Kidney (tissue), 13 donors: ENCODE measurements at regions not wholly inside any gene's neighbourhood (a gene's known extent, or its start where the extent isn't known, plus 50 kb on each side); places are given as distances from the start of the nearest gene placed in this dataset.
A peak's percentile ranks its signal among the peaks of the same experiment; 100 is the strongest.

ENCODE experiments used
- DNase-seq, 5 donors: peaks; one replicate each; pipeline ENCODE4 v3.0.0-alpha.2; 2013 to 2020
- FAIRE-seq: peaks from 2 replicates; lab custom pipeline; 2012; peaks lifted over from hg19 to GRCh38; lab: Jason Lieb, UNC
- H3K27ac ChIP-seq, 2 donors: one replicate each; pipeline ENCODE4 v1.7.0; 2013; ENCODE audit warnings: low read depth in 2 of 2, low read length in 2 of 2, inconsistent platforms in 1 of 2
- H3K27me3 ChIP-seq: one replicate; pipeline ENCODE4 v1.7.1; 2013; ENCODE audit warnings: low read length, inconsistent platforms; ENCODE audit not compliant: control insufficient read depth, insufficient read depth
- H3K36me3 ChIP-seq, 3 donors: one replicate each; pipeline versions ENCODE4 v1.7.0 to v1.7.1; 2013; ENCODE audit warnings: low read length in 3 of 3, control low read depth in 1 of 3, inconsistent platforms in 1 of 3; ENCODE audit not compliant: insufficient read depth in 3 of 3, control insufficient read depth in 2 of 3
- H3K4me1 ChIP-seq, 3 donors: one replicate each; pipeline versions ENCODE4 v1.7.0 to v1.7.1; 2013; ENCODE audit warnings: low read length in 3 of 3, inconsistent platforms in 1 of 3, low read depth in 1 of 3; ENCODE audit not compliant: control insufficient read depth in 2 of 3, insufficient read depth in 2 of 3
- H3K4me3 ChIP-seq, 3 donors: one replicate each; pipeline versions ENCODE4 v1.7.0 to v1.8.1; 2013; ENCODE audit warnings: low read length in 3 of 3, control low read depth in 1 of 3, inconsistent platforms in 1 of 3
- H3K9ac ChIP-seq, 3 donors: one replicate each; pipeline versions ENCODE4 v1.7.0 to v1.7.1; 2013; ENCODE audit warnings: low read length in 3 of 3, control low read depth in 1 of 3, inconsistent platforms in 1 of 3
- H3K9me3 ChIP-seq, 3 donors: one replicate each; pipeline versions ENCODE4 v1.7.0 to v1.7.1; 2013; ENCODE audit warnings: low read length in 3 of 3, control low read depth in 1 of 3, inconsistent platforms in 1 of 3; ENCODE audit not compliant: control insufficient read depth in 2 of 3, insufficient read depth in 1 of 3
- intact Hi-C: fragments of 100-400 bp; cut with DNase I; formaldehyde crosslinking; loops from one replicate; pipeline ENCODE4 v1.11.1; 2022
- TF ChIP-seq, protein P1 (sequence below): IDR thresholded peaks from 3 replicates; pipeline ENCODE4 v1.5.1; 2012; ENCODE audit warnings: mild to moderate bottlenecking, moderate library complexity, borderline replicate concordance; ENCODE audit not compliant: insufficient read depth; ENCODE audit errors: extremely low read depth
- donor health status: control.
- donor health status: control.
- donor health status: control.
- donor health status: control.
- donor health status: control.
- donor health status: DM: yes; HTN: yes; CAD: no.
- donor health status: Normal renal cell carcinoma (clear cell type).

DNA sequence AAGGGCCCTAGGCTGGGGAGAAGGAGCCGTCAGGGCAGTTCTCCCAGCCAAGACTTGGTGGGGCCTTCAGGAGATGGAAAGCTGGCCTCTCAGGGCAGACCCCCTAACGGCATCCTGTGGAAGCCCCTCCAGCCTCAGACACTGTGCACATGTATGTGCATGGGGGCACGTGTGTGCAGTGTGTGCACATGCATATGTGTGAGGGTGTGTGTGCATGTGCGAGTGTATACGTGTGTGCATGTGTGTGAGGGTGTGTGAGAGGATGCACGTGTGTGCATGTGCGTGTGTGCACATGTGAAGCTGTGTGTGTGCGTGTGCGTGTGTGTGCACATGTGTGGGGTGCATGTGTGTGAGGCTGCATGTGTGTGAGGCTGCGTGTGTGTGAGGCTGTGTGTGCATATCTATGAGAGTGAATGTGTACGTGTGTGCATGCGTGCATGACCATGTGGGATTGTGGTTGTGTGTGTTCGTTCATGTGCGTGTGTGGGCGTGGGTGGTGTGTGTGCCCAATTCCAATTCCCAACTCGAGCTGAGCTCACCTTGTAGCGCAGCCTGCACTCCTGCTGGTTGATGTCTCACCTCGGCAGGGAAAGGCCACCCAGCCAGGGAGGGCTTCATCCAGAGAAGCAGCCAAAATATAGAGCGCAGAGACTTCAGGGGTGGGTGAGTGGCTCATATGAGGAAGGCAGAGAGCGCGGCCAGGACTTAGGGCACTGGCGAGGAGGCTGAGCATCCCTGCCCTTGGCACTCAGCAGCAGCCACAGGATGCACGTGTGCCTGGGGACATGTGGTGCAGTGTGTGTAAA is 142.7 kb upstream of the PPP1R26 start:
- TF ChIP-seq, protein P1, sequence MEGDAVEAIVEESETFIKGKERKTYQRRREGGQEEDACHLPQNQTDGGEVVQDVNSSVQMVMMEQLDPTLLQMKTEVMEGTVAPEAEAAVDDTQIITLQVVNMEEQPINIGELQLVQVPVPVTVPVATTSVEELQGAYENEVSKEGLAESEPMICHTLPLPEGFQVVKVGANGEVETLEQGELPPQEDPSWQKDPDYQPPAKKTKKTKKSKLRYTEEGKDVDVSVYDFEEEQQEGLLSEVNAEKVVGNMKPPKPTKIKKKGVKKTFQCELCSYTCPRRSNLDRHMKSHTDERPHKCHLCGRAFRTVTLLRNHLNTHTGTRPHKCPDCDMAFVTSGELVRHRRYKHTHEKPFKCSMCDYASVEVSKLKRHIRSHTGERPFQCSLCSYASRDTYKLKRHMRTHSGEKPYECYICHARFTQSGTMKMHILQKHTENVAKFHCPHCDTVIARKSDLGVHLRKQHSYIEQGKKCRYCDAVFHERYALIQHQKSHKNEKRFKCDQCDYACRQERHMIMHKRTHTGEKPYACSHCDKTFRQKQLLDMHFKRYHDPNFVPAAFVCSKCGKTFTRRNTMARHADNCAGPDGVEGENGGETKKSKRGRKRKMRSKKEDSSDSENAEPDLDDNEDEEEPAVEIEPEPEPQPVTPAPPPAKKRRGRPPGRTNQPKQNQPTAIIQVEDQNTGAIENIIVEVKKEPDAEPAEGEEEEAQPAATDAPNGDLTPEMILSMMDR: no peak
- Histone ChIP-seq H3K27ac (no peak overlapping the region), H3K9ac (no peak overlapping the region), H3K9me3 (no peaks in the 10 kb centered on the region), H3K4me3 (no peak overlapping the region), H3K4me1 (no peaks in the 10 kb centered on the region), H3K36me3 (no peaks in the 10 kb centered on the region), H3K27me3 (no peaks in the 10 kb centered on the region)
- FAIRE-seq: no peak
- DNase-seq: peak in 1 of 5 donors; percentile 7
- intact Hi-C loops: no loop called here

DNA sequence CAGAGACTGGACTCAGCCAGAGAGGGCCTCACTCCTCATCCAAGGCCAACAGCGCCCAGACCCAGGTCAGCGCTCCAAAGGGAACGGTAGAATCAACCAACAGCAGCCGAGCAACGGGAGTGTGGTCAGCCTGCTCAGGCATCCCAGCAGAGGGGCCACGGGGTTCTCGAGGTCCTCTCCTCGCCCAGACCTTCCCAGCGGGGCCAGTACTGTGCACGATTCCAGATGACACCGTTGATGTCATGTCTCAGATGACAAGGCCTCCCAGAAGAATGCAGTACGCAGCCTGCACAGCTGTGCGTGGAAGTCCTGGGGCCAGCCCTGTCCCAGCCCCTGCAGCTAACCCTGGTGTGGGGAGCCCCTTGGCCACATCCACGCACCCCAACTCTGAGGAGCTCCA is 141.0 kb upstream of the PPP1R26 start:
- Histone ChIP-seq H3K9me3 (no peaks in the 10 kb centered on the region), H3K27ac (no peak overlapping the region), H3K9ac (no peak overlapping the region), H3K27me3 (no peaks in the 10 kb centered on the region), H3K4me3 (no peak overlapping the region), H3K4me1 (no peaks in the 10 kb centered on the region), H3K36me3 (no peaks in the 10 kb centered on the region)
- FAIRE-seq (no peak), DNase-seq (peak in 2 of 5 donors; percentile 23 to 63)
- intact Hi-C loops: no loop called here
- TF ChIP-seq, protein P1: no peak

DNA sequence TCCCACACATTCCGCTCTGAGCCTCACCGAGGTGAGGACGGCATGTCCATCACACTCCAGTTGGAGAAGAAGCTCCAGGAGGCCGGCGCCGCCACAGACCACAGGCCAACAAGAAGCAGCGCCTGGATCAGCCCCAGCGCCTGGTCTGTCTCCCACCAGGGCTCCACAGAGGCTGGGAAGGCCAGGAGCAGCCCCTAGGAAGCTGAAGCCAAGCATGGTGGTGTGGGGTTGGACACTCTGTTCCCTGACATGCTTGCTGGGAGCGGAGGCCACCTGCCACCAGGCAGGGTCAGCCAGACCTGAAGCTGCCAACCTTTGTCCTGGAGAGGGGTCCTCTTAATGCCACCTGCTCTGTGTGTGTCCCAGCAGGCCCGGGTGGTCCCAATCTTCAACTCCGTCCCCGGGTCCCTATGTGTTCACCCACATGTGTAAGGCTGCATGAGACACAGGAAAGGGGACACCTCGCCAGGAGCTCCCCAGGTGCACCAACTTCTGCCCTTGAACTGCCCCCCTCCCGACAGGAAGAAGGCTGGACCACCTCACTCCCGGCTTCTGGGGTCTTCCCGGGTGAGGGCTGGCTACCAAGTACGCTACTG is 140.1 kb upstream of the PPP1R26 start:
- DNase-seq: peak in 2 of 5 donors; percentile 28 to 52
- Histone ChIP-seq H3K9me3 (no peaks in the 10 kb centered on the region), H3K27ac (no peak overlapping the region), H3K9ac (no peak overlapping the region), H3K4me1 (no peaks in the 10 kb centered on the region), H3K36me3 (no peaks in the 10 kb centered on the region), H3K27me3 (no peaks in the 10 kb centered on the region), H3K4me3 (no peak overlapping the region)
- TF ChIP-seq, protein P1: no peak
- FAIRE-seq: no peak
- intact Hi-C loops: no loop called here
